ENCODE measurements at regions not wholly inside any gene's neighbourhood (a gene's known extent, or its start where the extent isn't known, plus 50 kb on each side); places are given as distances from the start of the nearest gene placed in this dataset.

GRCh38 chr12:90455756-90456155 is 499.2 kb downstream of the CCER1 start:
- no peak for TF ChIP-seq CTCF (IDR thresholded peaks at IDR 0.05; ENCODE audit: insufficient read depth, low read length, poor library complexity, severe bottlenecking)
- no peak for TF ChIP-seq EZH2phosphoT487 (conservative IDR thresholded peaks at IDR 0.05; ENCODE audit: low read length)
